ENCODE measurements at regions not wholly inside any gene's neighbourhood (a gene's known extent, or its start where the extent isn't known, plus 50 kb on each side); places are given as distances from the start of the nearest gene placed in this dataset.
"Not testable (repeated sequence)": the region's sequence is repeated elsewhere in the genome, so short reads cannot be mapped to it uniquely, and the experiment has no call there.

GRCh38 chr12:28040246-28040645, 67.7 kb upstream of the PTHLH start:
- no peak for TF ChIP-seq CTCF (IDR thresholded peaks at IDR 0.05; ENCODE audit: insufficient read depth, low read length, missing control alignments)
- ChIA-PET POLR2A (no interaction called here), CTCF (interaction anchor here (0.6 kb wide), 1 partner anchor 11 kb away, joined by 3 read pairs; no protein-coding TSS in a partner anchor)
- no peak for DNase-seq (ENCODE audit: low read depth, low spot score)
- H3K4me3 ChIP-seq (ENCODE audit: low read depth, low read length), result no peak overlapping the region

GRCh38 chr12:28046600-28046999, 74.1 kb upstream of the PTHLH start:
- DNase-seq (ENCODE audit: low read depth, low spot score); CTCF ChIA-PET; H3K4me3 ChIP-seq (ENCODE audit: low read depth, low read length); POLR2A ChIA-PET: not testable (repeated sequence)

GRCh38 chr12:28050606-28051005, 78.1 kb upstream of the PTHLH start:
- no peak for TF ChIP-seq CTCF (IDR thresholded peaks at IDR 0.05; ENCODE audit: insufficient read depth, low read length, missing control alignments)
- H3K4me3 ChIP-seq (ENCODE audit: low read depth, low read length), result no peak overlapping the region
- ChIA-PET CTCF (interaction anchor here (1.0 kb wide), 1 partner anchor 10 kb away, joined by 3 read pairs; no protein-coding TSS in a partner anchor), POLR2A (no interaction called here)
- DNase-seq (ENCODE audit: low read depth, low spot score), result no peak

GRCh38 chr12:28051516-28052354, 79.2 kb upstream of the PTHLH start:
- CTCF ChIA-PET, result interaction anchor here (1.0 kb wide), 2 partner anchors 11 to 820 kb away, joined by 3 read pairs; no protein-coding TSS in a partner anchor
- POLR2A ChIA-PET, result no interaction called here
- no peak overlapping the region for H3K4me3 ChIP-seq (ENCODE audit: low read depth, low read length)

GRCh38 chr12:28053564-28053963, 81.0 kb upstream of the PTHLH start:
- no peak for DNase-seq (ENCODE audit: low read depth, low spot score)
- POLR2A ChIA-PET, result interaction anchor here (1.3 kb wide), 1 partner anchor 30 kb away, joined by 3 read pairs; no protein-coding TSS in a partner anchor
- CTCF ChIA-PET, result no interaction called here
- no peak overlapping the region for H3K4me3 ChIP-seq (ENCODE audit: low read depth, low read length)
- no peak for TF ChIP-seq CTCF (IDR thresholded peaks at IDR 0.05; ENCODE audit: insufficient read depth, low read length, missing control alignments)

More at GRCh38 chr12:28051516-28052354, 79.2 kb upstream of the PTHLH start:
- no peak for TF ChIP-seq CTCF (IDR thresholded peaks at IDR 0.05; ENCODE audit: insufficient read depth, low read length, missing control alignments)
- DNase-seq (ENCODE audit: low read depth, low spot score), result no peak

GRCh38 chr12:28054583-28054982, 82.0 kb upstream of the PTHLH start:
- ChIA-PET CTCF (no interaction called here), POLR2A (no interaction called here)
- DNase-seq (ENCODE audit: low read depth, low spot score), result no peak
- H3K4me3 ChIP-seq (ENCODE audit: low read depth, low read length), result no peak overlapping the region
- no peak for TF ChIP-seq CTCF (IDR thresholded peaks at IDR 0.05; ENCODE audit: insufficient read depth, low read length, missing control alignments)

Data from AG04449 (cell line).